H1 (cell line): ENCODE measurements at regions not wholly inside any gene's neighbourhood (a gene's known extent, or its start where the extent isn't known, plus 50 kb on each side); places are given as distances from the start of the nearest gene placed in this dataset.

Source experiments
- CREB1 ChIP-seq: IDR thresholded peaks from 2 replicates; pipeline ENCODE4 v1.6.1; 2012; ENCODE audit warnings: inconsistent platforms
- GABPA ChIP-seq: IDR thresholded peaks from 2 replicates; pipeline ENCODE4 v1.6.1; 2011; ENCODE audit warnings: mild to moderate bottlenecking, low read length, moderate library complexity, borderline replicate concordance; ENCODE audit not compliant: insufficient read depth
- HDAC2 ChIP-seq, 2 experiments: fragments of 300-600 bp in 1 of 2; sonication (generic) in 1 of 2; IDR thresholded peaks; 2 replicates each; pipeline ENCODE4 v1.6.1; 2011 to 2012; ENCODE audit warnings: low read depth in 2 of 2, low read length in 2 of 2, mild to moderate bottlenecking in 2 of 2, moderate library complexity in 2 of 2, borderline replicate concordance in 1 of 2, inconsistent platforms in 1 of 2
- POLR2A ChIP-seq, 2 experiments: IDR thresholded peaks; 1 replicate in 1 of 2; 2 replicates in 1 of 2; pipeline ENCODE4 v1.6.1; 2011; ENCODE audit warnings: low read depth in 2 of 2, low read length in 2 of 2, mild to moderate bottlenecking in 2 of 2; ENCODE audit errors: control extremely low read depth in 1 of 2
- POLR2AphosphoS5 ChIP-seq: IDR thresholded peaks from 2 replicates; pipeline ENCODE4 v1.6.1; 2011; ENCODE audit warnings: low read depth, low read length
- TF ChIP-seq, protein P1 (sequence below), 3 experiments: IDR thresholded peaks; 1 replicate in 2 of 3; 2 replicates in 1 of 3; pipeline versions ENCODE4 v1.5.1 to v1.6.1; 2011; ENCODE audit warnings: low read length in 3 of 3, mild to moderate bottlenecking in 3 of 3, inconsistent platforms in 2 of 3, low read depth in 1 of 3, moderate library complexity in 1 of 3; ENCODE audit not compliant: insufficient read depth in 1 of 3; ENCODE audit errors: control extremely low read depth in 1 of 3
- TF ChIP-seq, protein P2 (sequence below): IDR thresholded peaks from 2 replicates; pipeline ENCODE4 v1.6.1; 2011; ENCODE audit warnings: low read length, improper control_type of control experiment

DNA sequence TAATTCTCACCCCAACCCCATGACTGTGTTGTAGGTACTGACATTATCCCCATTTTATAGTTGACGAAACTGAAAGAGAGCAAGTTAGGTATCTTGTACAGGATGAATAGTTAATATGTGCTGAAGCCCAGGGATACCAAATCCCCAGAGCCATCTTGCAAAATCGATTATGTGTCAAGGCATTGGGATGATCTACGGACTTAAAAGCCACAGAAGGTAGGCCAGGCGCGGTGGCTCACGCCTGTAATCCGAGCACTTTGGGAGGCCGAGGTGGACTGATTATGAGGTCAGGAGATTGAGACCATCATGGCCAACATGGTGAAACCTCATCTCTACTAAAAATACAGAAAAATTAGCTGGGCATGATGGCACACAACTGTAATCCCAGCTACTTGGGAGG lies 242.4 kb upstream of the RHOBTB1 start:
- no peak for TF ChIP-seq POLR2AphosphoS5
- no peak for TF ChIP-seq GABPA
- TF ChIP-seq, protein P1, sequence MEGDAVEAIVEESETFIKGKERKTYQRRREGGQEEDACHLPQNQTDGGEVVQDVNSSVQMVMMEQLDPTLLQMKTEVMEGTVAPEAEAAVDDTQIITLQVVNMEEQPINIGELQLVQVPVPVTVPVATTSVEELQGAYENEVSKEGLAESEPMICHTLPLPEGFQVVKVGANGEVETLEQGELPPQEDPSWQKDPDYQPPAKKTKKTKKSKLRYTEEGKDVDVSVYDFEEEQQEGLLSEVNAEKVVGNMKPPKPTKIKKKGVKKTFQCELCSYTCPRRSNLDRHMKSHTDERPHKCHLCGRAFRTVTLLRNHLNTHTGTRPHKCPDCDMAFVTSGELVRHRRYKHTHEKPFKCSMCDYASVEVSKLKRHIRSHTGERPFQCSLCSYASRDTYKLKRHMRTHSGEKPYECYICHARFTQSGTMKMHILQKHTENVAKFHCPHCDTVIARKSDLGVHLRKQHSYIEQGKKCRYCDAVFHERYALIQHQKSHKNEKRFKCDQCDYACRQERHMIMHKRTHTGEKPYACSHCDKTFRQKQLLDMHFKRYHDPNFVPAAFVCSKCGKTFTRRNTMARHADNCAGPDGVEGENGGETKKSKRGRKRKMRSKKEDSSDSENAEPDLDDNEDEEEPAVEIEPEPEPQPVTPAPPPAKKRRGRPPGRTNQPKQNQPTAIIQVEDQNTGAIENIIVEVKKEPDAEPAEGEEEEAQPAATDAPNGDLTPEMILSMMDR (IDR thresholded peaks at IDR 0.05; ENCODE audit: control extremely low read depth in 1 of 3, insufficient read depth in 1 of 3, low read depth in 1 of 3, low read length in 3 of 3), result no peak
- TF ChIP-seq HDAC2 (IDR thresholded peaks at IDR 0.05; ENCODE audit: borderline replicate concordance in 1 of 2, low read depth in 2 of 2, low read length in 2 of 2), result no peak
- no peak for TF ChIP-seq CREB1
- TF ChIP-seq POLR2A (IDR thresholded peaks at IDR 0.05; ENCODE audit: control extremely low read depth in 1 of 2, low read depth in 2 of 2, low read length in 2 of 2), result no peak
- TF ChIP-seq, protein P2, sequence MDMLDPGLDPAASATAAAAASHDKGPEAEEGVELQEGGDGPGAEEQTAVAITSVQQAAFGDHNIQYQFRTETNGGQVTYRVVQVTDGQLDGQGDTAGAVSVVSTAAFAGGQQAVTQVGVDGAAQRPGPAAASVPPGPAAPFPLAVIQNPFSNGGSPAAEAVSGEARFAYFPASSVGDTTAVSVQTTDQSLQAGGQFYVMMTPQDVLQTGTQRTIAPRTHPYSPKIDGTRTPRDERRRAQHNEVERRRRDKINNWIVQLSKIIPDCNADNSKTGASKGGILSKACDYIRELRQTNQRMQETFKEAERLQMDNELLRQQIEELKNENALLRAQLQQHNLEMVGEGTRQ, result no peak
